ENCODE measurements at regions not wholly inside any gene's neighbourhood (a gene's known extent, or its start where the extent isn't known, plus 50 kb on each side); places are given as distances from the start of the nearest gene placed in this dataset.

DNA sequence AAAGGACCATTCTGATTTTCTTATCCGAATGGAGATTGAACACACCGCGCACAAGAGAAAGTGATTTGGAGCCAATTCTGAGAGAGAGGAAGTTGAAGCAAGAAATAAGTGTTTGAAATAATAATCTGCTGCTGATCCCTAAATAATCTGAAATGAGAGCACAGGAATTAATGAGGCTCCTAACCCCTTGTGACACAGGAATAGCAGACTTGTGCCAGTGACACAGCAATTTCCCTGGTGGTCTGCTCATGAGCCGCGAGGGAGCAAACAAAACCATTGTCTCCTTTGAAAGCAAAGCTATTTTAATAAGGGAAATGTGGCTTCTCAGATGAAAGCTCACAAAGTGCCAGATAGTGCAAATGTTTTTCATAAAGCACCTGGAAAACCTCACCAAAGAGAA is 936.1 kb upstream of the WWC1 start:
- Histone ChIP-seq H3K9ac (ENCODE audit: insufficient read depth, low read depth, low read length) (no peak overlapping the region), H3K79me2 (ENCODE audit: insufficient read depth, low read length) (no peaks in the 10 kb centered on the region), H4K20me1 (ENCODE audit: insufficient read depth, low read length) (no peaks in the 10 kb centered on the region), H3K4me1 (ENCODE audit: insufficient read depth, low read length) (no peaks in the 10 kb centered on the region), H3K9me3 (ENCODE audit: low read length) (no peaks in the 10 kb centered on the region), H2AFZ (ENCODE audit: low read length) (no peak overlapping the region), H3K4me2 (ENCODE audit: low read depth, low read length) (no peak overlapping the region), H3K27ac (ENCODE audit: extremely low read length, insufficient read depth, low read length) (no peak overlapping the region), H3K4me3 (replicated peaks in 1 of 3; ENCODE audit: insufficient read depth in 1 of 3, low read depth in 2 of 3, low read length in 3 of 3) (no peak overlapping the region), H3K27me3 (ENCODE audit: control insufficient read depth in 1 of 2, insufficient read depth in 2 of 2, low read length in 2 of 2) (no peaks in the 10 kb centered on the region), H3K36me3 (replicated peaks in 1 of 2; ENCODE audit: control insufficient read depth in 1 of 2, insufficient read depth in 2 of 2, low read length in 2 of 2) (no peaks in the 10 kb centered on the region)
- ChIA-PET POLR2A (no interaction called here), CTCF (ENCODE audit: low intra/inter-chr PET ratio, low total read pairs) (no interaction called here)
- DNase-seq (ENCODE audit: low spot score) (no peak), ATAC-seq (no peak), FAIRE-seq (no peak)
- BruUV-seq (replicated peaks): no TSS peak
- WGBS (ENCODE audit: low lambda C conversion rate): 63% methylated on average over 5 of the region's 5 CpGs
- intact Hi-C loops (cut with micrococcal nuclease; ENCODE audit: unreplicated experiment) (no loop called here), in situ Hi-C loops (cut with HindIII; ENCODE audit: extremely low pct_ligation_motif_present, low pct_unique_long_range_greater_than_20kb) (no loop called here)
- no peak for TF ChIP-seq HNRNPL (IDR thresholded peaks at IDR 0.05; ENCODE audit: low read depth, low read length)
- TF ChIP-seq, protein P1, sequence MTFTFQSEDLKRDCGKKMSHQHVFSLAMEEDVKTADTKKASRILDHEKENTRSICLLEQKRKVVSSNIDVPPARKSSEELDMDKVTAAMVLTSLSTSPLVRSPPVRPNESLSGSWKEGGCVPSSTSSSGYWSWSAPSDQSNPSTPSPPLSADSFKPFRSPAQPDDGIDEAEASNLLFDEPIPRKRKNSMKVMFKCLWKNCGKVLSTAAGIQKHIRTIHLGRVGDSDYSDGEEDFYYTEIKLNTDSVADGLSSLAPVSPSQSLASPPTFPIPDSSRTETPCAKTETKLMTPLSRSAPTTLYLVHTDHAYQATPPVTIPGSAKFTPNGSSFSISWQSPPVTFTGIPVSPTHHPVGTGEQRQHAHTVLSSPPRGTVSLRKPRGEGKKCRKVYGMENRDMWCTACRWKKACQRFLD (CRISPR knock-in tag; IDR thresholded peaks at IDR 0.05; ENCODE audit: borderline replicate concordance): no peak

DNA sequence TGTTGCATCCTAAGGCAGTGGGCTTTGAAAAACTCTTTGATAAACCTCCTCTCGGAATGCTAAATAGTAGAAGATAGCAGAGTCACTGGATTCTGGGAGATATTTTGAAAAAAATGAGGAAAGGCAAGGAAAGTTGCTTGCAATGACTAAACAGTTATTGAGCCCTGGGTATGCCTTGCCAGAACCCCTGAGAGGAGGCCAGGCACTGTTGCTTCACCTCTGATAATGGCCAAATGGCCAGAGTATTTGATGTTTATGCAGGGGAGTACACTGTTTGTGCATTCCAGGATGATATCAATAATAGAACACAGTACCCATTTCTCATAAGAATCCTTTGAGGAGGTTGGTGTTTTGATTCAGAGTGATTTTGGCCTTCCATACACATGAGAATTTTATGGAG is 935.1 kb upstream of the WWC1 start:
- no TSS peak for BruUV-seq (replicated peaks)
- no peak for ATAC-seq
- in situ Hi-C loops (cut with HindIII; ENCODE audit: extremely low pct_ligation_motif_present, low pct_unique_long_range_greater_than_20kb): no loop called here

More for the DNA sequence above, 935.1 kb upstream of the WWC1 start:
- WGBS (ENCODE audit: low lambda C conversion rate): 8% methylated on average over 1 of the region's 1 CpG
- no peaks in the 10 kb centered on the region for H3K27me3 ChIP-seq (ENCODE audit: control insufficient read depth in 1 of 2, insufficient read depth in 2 of 2, low read length in 2 of 2)
- FAIRE-seq (no peak), DNase-seq (ENCODE audit: low spot score) (no peak)
- no peak for TF ChIP-seq CREM (IDR thresholded peaks at IDR 0.05)
- TF ChIP-seq CREM (CRISPR knock-in tag; IDR thresholded peaks at IDR 0.05): no peak
- TF ChIP-seq ZNF660 (CRISPR knock-in tag; IDR thresholded peaks at IDR 0.05; ENCODE audit: borderline replicate concordance, low read depth): no peak
- TF ChIP-seq ZNF274 (CRISPR knock-in tag; IDR thresholded peaks at IDR 0.05): no peak
- TF ChIP-seq KDM2A (CRISPR knock-in tag; IDR thresholded peaks at IDR 0.05; ENCODE audit: borderline replicate concordance, low read depth): no peak
- TF ChIP-seq ZNF549 (CRISPR knock-in tag; IDR thresholded peaks at IDR 0.05): no peak
- TF ChIP-seq MXI1 (IDR thresholded peaks at IDR 0.05; ENCODE audit: borderline replicate concordance, low read depth, low read length): no peak
- no peak for TF ChIP-seq NRL (CRISPR knock-in tag; IDR thresholded peaks at IDR 0.05; ENCODE audit: borderline replicate concordance)
- no peak for TF ChIP-seq FOSL2 (CRISPR knock-in tag; IDR thresholded peaks at IDR 0.05)
- no peak for TF ChIP-seq EEA1 (CRISPR knock-in tag; IDR thresholded peaks at IDR 0.05; ENCODE audit: borderline replicate concordance)
- TF ChIP-seq, protein P2, sequence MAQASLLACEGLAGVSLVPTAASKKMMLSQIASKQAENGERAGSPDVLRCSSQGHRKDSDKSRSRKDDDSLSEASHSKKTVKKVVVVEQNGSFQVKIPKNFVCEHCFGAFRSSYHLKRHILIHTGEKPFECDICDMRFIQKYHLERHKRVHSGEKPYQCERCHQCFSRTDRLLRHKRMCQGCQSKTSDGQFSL (CRISPR knock-in tag; IDR thresholded peaks at IDR 0.05): no peak
- TF ChIP-seq SAP130 (CRISPR knock-in tag; IDR thresholded peaks at IDR 0.05; ENCODE audit: low read depth): no peak
- no peaks in the 10 kb centered on the region for H3K36me3 ChIP-seq (replicated peaks in 1 of 2; ENCODE audit: control insufficient read depth in 1 of 2, insufficient read depth in 2 of 2, low read length in 2 of 2)
- intact Hi-C loops (cut with micrococcal nuclease; ENCODE audit: unreplicated experiment): no loop called here
- H4K20me1 ChIP-seq (ENCODE audit: insufficient read depth, low read length): no peaks in the 10 kb centered on the region
- no peak overlapping the region for H2AFZ ChIP-seq (ENCODE audit: low read length)
- H3K9ac ChIP-seq (ENCODE audit: insufficient read depth, low read depth, low read length): no peak overlapping the region
- no peak overlapping the region for H3K4me2 ChIP-seq (ENCODE audit: low read depth, low read length)
- H3K9me3 ChIP-seq (ENCODE audit: low read length): no peaks in the 10 kb centered on the region
- POLR2A ChIA-PET: no interaction called here
- H3K27ac ChIP-seq (ENCODE audit: extremely low read length, insufficient read depth, low read length): no peak overlapping the region
- CTCF ChIA-PET (ENCODE audit: low intra/inter-chr PET ratio, low total read pairs): no interaction called here
- H3K79me2 ChIP-seq (ENCODE audit: insufficient read depth, low read length): no peaks in the 10 kb centered on the region
- no peaks in the 10 kb centered on the region for H3K4me1 ChIP-seq (ENCODE audit: insufficient read depth, low read length)
- no peak overlapping the region for H3K4me3 ChIP-seq (replicated peaks in 1 of 3; ENCODE audit: insufficient read depth in 1 of 3, low read depth in 2 of 3, low read length in 3 of 3)
